ENCODE measurements at regions not wholly inside any gene's neighbourhood (a gene's known extent, or its start where the extent isn't known, plus 50 kb on each side); places are given as distances from the start of the nearest gene placed in this dataset.

GRCh38 chr1:175888996-175889395 is 145.6 kb upstream of the TNR start:
- ATAC-seq (no peak), DNase-seq (ENCODE audit: low read depth, low spot score) (no peak)
- Histone ChIP-seq H2AFZ (ENCODE audit: low read depth, low read length, poor library complexity, severe bottlenecking) (no peak overlapping the region), H3K4me3 (replicated peaks in 1 of 2; ENCODE audit: low read depth in 1 of 2, low read length in 2 of 2) (no peak overlapping the region), H3K4me2 (ENCODE audit: low read length) (no peak overlapping the region), H4K20me1 (ENCODE audit: insufficient read depth) (no peaks in the 10 kb centered on the region), H3K4me1 (ENCODE audit: control insufficient read depth in 1 of 2, insufficient read depth in 2 of 2, low read length in 2 of 2) (no peaks in the 10 kb centered on the region; a peak in 1 of 4 replicates), H3K36me3 (ENCODE audit: control insufficient read depth in 1 of 2, insufficient read depth in 2 of 2, low read length in 2 of 2) (no peaks in the 10 kb centered on the region), H3K27me3 (ENCODE audit: insufficient read depth, low read length) (no peaks in the 10 kb centered on the region), H3K9me2 (ENCODE audit: insufficient read depth) (no peaks in the 10 kb centered on the region), H3K79me2 (ENCODE audit: insufficient read depth, low read length) (no peaks in the 10 kb centered on the region), H3K9me3 (ENCODE audit: control insufficient read depth in 1 of 2, insufficient read depth in 1 of 2, low read depth in 1 of 2, low read length in 2 of 2) (no peaks in the 10 kb centered on the region), H3K9ac (ENCODE audit: low read length) (no peak overlapping the region), H3K27ac (ENCODE audit: low read depth, low read length) (no peak overlapping the region)
- ChIA-PET CTCF (interaction anchor here (0.8 kb wide), 1 partner anchor 737 kb away, joined by 3 read pairs; no protein-coding TSS in a partner anchor), RAD21 (ENCODE audit: low non-redundant PET in 1 of 2, low total read pairs in 2 of 2, uncharacterized antibody in 2 of 2, unreplicated experiment in 2 of 2) (no interaction called here), POLR2A (no interaction called here)
- TF ChIP-seq ELF1 (IDR thresholded peaks at IDR 0.05; ENCODE audit: borderline replicate concordance, low read depth) (no peak), ATF3 (IDR thresholded peaks at IDR 0.05) (no peak), SRF (IDR thresholded peaks at IDR 0.05; ENCODE audit: low read depth) (no peak), POLR2AphosphoS5 (IDR thresholded peaks at IDR 0.05; ENCODE audit: low read depth, low read length) (no peak), SP1 (IDR thresholded peaks at IDR 0.05; ENCODE audit: low read depth) (no peak), ZNF274 (IDR thresholded peaks at IDR 0.05; ENCODE audit: low read depth, low read length) (no peak), TCF7L2 (IDR thresholded peaks at IDR 0.05; ENCODE audit: borderline replicate concordance, extremely low read depth, insufficient read depth, insufficient read length) (no peak), CEBPB (IDR thresholded peaks at IDR 0.05; ENCODE audit: low read depth) (no peak), YY1 (IDR thresholded peaks at IDR 0.05; ENCODE audit: extremely low read depth, insufficient replicate concordance, low read depth, low read length) (no peak), CBX3 (IDR thresholded peaks at IDR 0.05; ENCODE audit: low read depth) (no peak)
- TF ChIP-seq, protein P1, sequence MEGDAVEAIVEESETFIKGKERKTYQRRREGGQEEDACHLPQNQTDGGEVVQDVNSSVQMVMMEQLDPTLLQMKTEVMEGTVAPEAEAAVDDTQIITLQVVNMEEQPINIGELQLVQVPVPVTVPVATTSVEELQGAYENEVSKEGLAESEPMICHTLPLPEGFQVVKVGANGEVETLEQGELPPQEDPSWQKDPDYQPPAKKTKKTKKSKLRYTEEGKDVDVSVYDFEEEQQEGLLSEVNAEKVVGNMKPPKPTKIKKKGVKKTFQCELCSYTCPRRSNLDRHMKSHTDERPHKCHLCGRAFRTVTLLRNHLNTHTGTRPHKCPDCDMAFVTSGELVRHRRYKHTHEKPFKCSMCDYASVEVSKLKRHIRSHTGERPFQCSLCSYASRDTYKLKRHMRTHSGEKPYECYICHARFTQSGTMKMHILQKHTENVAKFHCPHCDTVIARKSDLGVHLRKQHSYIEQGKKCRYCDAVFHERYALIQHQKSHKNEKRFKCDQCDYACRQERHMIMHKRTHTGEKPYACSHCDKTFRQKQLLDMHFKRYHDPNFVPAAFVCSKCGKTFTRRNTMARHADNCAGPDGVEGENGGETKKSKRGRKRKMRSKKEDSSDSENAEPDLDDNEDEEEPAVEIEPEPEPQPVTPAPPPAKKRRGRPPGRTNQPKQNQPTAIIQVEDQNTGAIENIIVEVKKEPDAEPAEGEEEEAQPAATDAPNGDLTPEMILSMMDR (IDR thresholded peaks at IDR 0.05 in 2 of 3, conservative IDR thresholded peaks at IDR 0.05 in 1 of 3; ENCODE audit: borderline replicate concordance in 1 of 3, insufficient read depth in 1 of 3, low read depth in 2 of 3, low read length in 2 of 3): no peak
- intact Hi-C loops (cut with micrococcal nuclease): loop anchor here (1.0 kb wide), 1 partner anchor 515 kb away; no protein-coding TSS in a partner anchor
- BruUV-seq (replicated peaks): no TSS peak
